ENCODE measurements at regions not wholly inside any gene's neighbourhood (a gene's known extent, or its start where the extent isn't known, plus 50 kb on each side); places are given as distances from the start of the nearest gene placed in this dataset.

DNA sequence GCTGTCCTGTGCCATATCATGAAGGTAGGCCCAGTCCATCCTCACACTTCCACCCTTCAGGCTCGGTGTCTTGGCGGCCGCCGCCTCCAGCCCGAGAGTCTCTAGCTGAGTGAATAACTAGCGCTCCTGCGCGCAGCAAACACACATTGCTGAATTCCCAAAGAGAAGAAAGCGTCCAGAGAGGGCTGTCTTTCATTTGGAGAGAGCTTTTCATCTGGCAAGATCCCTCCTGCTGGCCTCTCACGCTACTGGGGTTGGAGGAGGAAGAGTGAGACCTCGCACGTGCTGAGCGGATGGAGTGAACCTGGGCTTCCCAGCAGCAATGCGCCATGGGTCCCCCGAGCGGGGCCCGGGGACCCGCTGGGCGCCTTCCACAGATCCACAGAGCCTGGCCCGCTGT is 73.2 kb downstream of the NCR2 start:
- TF ChIP-seq, protein P1, sequence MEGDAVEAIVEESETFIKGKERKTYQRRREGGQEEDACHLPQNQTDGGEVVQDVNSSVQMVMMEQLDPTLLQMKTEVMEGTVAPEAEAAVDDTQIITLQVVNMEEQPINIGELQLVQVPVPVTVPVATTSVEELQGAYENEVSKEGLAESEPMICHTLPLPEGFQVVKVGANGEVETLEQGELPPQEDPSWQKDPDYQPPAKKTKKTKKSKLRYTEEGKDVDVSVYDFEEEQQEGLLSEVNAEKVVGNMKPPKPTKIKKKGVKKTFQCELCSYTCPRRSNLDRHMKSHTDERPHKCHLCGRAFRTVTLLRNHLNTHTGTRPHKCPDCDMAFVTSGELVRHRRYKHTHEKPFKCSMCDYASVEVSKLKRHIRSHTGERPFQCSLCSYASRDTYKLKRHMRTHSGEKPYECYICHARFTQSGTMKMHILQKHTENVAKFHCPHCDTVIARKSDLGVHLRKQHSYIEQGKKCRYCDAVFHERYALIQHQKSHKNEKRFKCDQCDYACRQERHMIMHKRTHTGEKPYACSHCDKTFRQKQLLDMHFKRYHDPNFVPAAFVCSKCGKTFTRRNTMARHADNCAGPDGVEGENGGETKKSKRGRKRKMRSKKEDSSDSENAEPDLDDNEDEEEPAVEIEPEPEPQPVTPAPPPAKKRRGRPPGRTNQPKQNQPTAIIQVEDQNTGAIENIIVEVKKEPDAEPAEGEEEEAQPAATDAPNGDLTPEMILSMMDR (IDR thresholded peaks at IDR 0.05; ENCODE audit: low read length) = no peak
- TF ChIP-seq EZH2 (IDR thresholded peaks at IDR 0.05; ENCODE audit: borderline replicate concordance, low read length) = no peak

Data from OCI-LY1 (cell line).